Neural progenitor cell (in vitro differentiated cells): ENCODE measurements at regions not wholly inside any gene's neighbourhood (a gene's known extent, or its start where the extent isn't known, plus 50 kb on each side); places are given as distances from the start of the nearest gene placed in this dataset.

Source experiments
- EZH2phosphoT487 ChIP-seq: fragments of 200-600 bp; sonication (generic); IDR thresholded peaks from 2 replicates; pipeline ENCODE4 v1.6.1; 2017; ENCODE audit warnings: antibody characterized with exemption
- TF ChIP-seq, protein P1 (sequence below): fragments of 200-600 bp; sonication (generic); IDR thresholded peaks from 2 replicates; pipeline ENCODE4 v1.5.1; 2017; ENCODE audit warnings: antibody characterized with exemption, mild to moderate bottlenecking

DNA sequence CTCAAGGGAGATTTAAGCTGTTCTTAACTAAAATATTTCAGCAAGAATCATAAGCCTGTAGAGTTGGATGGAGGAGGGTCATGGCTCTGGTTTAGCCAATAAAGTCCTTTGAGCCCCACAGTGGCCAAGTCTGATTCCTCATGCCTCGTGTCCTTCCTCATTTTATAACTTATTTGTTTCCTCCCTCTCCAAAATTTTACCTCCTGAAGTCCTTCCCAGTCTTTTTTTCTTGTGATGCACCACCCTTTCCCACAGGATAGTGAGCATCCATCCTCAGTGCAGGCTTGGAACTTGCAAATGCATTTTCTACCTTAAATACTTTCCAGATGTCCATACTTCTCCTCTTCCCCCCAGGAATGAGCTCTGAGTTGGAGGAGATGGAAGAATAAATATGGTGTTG, 162.7 kb upstream of the AGTR1 start:
- TF ChIP-seq, protein P1, sequence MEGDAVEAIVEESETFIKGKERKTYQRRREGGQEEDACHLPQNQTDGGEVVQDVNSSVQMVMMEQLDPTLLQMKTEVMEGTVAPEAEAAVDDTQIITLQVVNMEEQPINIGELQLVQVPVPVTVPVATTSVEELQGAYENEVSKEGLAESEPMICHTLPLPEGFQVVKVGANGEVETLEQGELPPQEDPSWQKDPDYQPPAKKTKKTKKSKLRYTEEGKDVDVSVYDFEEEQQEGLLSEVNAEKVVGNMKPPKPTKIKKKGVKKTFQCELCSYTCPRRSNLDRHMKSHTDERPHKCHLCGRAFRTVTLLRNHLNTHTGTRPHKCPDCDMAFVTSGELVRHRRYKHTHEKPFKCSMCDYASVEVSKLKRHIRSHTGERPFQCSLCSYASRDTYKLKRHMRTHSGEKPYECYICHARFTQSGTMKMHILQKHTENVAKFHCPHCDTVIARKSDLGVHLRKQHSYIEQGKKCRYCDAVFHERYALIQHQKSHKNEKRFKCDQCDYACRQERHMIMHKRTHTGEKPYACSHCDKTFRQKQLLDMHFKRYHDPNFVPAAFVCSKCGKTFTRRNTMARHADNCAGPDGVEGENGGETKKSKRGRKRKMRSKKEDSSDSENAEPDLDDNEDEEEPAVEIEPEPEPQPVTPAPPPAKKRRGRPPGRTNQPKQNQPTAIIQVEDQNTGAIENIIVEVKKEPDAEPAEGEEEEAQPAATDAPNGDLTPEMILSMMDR, result no peak
- no peak for TF ChIP-seq EZH2phosphoT487
